ENCODE measurements at regions not wholly inside any gene's neighbourhood (a gene's known extent, or its start where the extent isn't known, plus 50 kb on each side); places are given as distances from the start of the nearest gene placed in this dataset.

- peak overlapping the region; percentile 84; the same call in 1 of the 2 replicates for H3K4me2 ChIP-seq
- CTCF ChIA-PET: interaction anchor here (1.6 kb wide), 1 partner anchor 31 kb away, joined by 13 read pairs; no protein-coding TSS in a partner anchor
These were observed 81.5 kb upstream of the MBNL2 start for GRCh38 chr13:97140611-97141010.

DNA sequence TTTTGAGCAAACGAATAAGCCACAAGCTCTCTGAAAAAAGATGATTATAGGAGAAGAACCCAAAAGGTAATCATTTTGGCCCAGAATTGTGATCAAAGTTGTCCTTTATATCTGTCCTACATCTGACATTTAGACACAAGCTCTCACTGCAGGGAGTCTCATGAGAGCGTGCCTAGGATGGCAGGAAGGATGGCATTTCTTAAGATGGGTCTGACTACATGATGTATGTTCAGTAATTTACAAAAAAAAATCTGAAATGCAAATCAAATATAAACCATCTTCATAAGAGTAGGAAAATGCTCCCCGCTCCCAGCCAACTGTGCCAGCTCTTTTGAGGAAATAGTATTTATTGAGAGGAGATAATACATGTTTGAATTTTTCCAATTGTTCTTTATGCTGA, 81.0 kb upstream of the MBNL2 start:
- no peak for DNase-seq
- Histone ChIP-seq H3K9me3 (ENCODE audit: insufficient read depth, low read depth) (no peaks in the 10 kb centered on the region), H3K4me1 (replicated peaks; ENCODE audit: insufficient read depth) (peaks cover 51% of the 10 kb centered on the region), H3K9me2 (ENCODE audit: insufficient read depth) (no peaks in the 10 kb centered on the region), H3K79me2 (ENCODE audit: low read depth) (peaks cover 22% of the 10 kb centered on the region; the same call in 1 of the 2 replicates), H4K20me1 (ENCODE audit: insufficient read depth) (no peaks in the 10 kb centered on the region), H3K4me2 (peak overlapping the region; percentile 84), H3K27me3 (ENCODE audit: insufficient read depth, low read depth) (no peaks in the 10 kb centered on the region), H3F3A (ENCODE audit: insufficient read depth, low read depth) (peaks cover 16% of the 10 kb centered on the region), H3K27ac (peak overlapping the region; percentile 79), H3K36me3 (ENCODE audit: low read depth) (no peaks in the 10 kb centered on the region), H2AFZ (no peak overlapping the region), H3K4me3 (peak overlapping the region; percentile 22; the same call in 1 of the 2 replicates)
- BruUV-seq (replicated peaks): no TSS peak
- ChIA-PET POLR2A (ENCODE audit: unreplicated experiment) (interaction anchor here (0.6 to 1.1 kb wide), 4 partner anchors 13 to 292 kb away, joined by 3 to 22 read pairs (median 4); no protein-coding TSS in a partner anchor), CTCF (interaction anchor here (1.3 to 1.6 kb wide), 2 partner anchors 16 to 31 kb away, joined by 13 to 16 read pairs; no protein-coding TSS in a partner anchor)
- intact Hi-C loops (cut with micrococcal nuclease; ENCODE audit: unreplicated experiment): loop anchor here (1.0 to 5.0 kb wide), 6 partner anchors 15 to 116 kb away; partner anchors contain the start of gene MBNL2
- TF ChIP-seq, protein P1, sequence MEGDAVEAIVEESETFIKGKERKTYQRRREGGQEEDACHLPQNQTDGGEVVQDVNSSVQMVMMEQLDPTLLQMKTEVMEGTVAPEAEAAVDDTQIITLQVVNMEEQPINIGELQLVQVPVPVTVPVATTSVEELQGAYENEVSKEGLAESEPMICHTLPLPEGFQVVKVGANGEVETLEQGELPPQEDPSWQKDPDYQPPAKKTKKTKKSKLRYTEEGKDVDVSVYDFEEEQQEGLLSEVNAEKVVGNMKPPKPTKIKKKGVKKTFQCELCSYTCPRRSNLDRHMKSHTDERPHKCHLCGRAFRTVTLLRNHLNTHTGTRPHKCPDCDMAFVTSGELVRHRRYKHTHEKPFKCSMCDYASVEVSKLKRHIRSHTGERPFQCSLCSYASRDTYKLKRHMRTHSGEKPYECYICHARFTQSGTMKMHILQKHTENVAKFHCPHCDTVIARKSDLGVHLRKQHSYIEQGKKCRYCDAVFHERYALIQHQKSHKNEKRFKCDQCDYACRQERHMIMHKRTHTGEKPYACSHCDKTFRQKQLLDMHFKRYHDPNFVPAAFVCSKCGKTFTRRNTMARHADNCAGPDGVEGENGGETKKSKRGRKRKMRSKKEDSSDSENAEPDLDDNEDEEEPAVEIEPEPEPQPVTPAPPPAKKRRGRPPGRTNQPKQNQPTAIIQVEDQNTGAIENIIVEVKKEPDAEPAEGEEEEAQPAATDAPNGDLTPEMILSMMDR (conservative IDR thresholded peaks at IDR 0.05): no peak
- TF ChIP-seq EZH2 (IDR thresholded peaks at IDR 0.05; ENCODE audit: low read depth): no peak

More at GRCh38 chr13:97140611-97141010, 81.5 kb upstream of the MBNL2 start:
- Histone ChIP-seq H4K20me1 (ENCODE audit: insufficient read depth) (no peaks in the 10 kb centered on the region), H3K4me1 (replicated peaks; ENCODE audit: insufficient read depth) (peaks cover 52% of the 10 kb centered on the region), H3K27me3 (ENCODE audit: insufficient read depth, low read depth) (no peaks in the 10 kb centered on the region), H3K79me2 (ENCODE audit: low read depth) (peaks cover 22% of the 10 kb centered on the region; the same call in 1 of the 2 replicates), H2AFZ (no peak overlapping the region), H3K36me3 (ENCODE audit: low read depth) (no peaks in the 10 kb centered on the region), H3K4me3 (no peak overlapping the region), H3K27ac (peak overlapping the region; percentile 79), H3K9me2 (ENCODE audit: insufficient read depth) (no peaks in the 10 kb centered on the region), H3F3A (ENCODE audit: insufficient read depth, low read depth) (peaks cover 16% of the 10 kb centered on the region), H3K9me3 (ENCODE audit: insufficient read depth, low read depth) (no peaks in the 10 kb centered on the region)
- TF ChIP-seq, protein P1 (conservative IDR thresholded peaks at IDR 0.05): no peak
- TF ChIP-seq EZH2 (IDR thresholded peaks at IDR 0.05; ENCODE audit: low read depth): no peak
- intact Hi-C loops (cut with micrococcal nuclease; ENCODE audit: unreplicated experiment): loop anchor here (1.0 to 5.0 kb wide), 6 partner anchors 14 to 117 kb away; partner anchors contain the start of gene MBNL2
- POLR2A ChIA-PET (ENCODE audit: unreplicated experiment): no interaction called here
- DNase-seq: no peak
- no TSS peak for BruUV-seq (replicated peaks)

- peak overlapping the region; percentile 62 for H3K4me3 ChIP-seq
- peak overlapping the region; percentile 84 for H3K4me2 ChIP-seq
- POLR2A ChIA-PET (ENCODE audit: unreplicated experiment): interaction anchor here (0.5 to 1.1 kb wide), 12 partner anchors 14 to 1436 kb away, joined by 3 to 22 read pairs (median 6); no protein-coding TSS in a partner anchor
- H3K4me1 ChIP-seq (replicated peaks; ENCODE audit: insufficient read depth): peaks cover 51% of the 10 kb centered on the region
- DNase-seq: peak; percentile 70 to 95
- no TSS peak for BruUV-seq (replicated peaks)
- no peak overlapping the region for H2AFZ ChIP-seq
- no peaks in the 10 kb centered on the region for H3K27me3 ChIP-seq (ENCODE audit: insufficient read depth, low read depth)
- H3K9me3 ChIP-seq (ENCODE audit: insufficient read depth, low read depth): no peaks in the 10 kb centered on the region
- no peaks in the 10 kb centered on the region for H4K20me1 ChIP-seq (ENCODE audit: insufficient read depth)
- CTCF ChIA-PET: interaction anchor here (0.6 to 1.6 kb wide), 3 partner anchors 16 to 448 kb away, joined by 3 to 16 read pairs (median 13); no protein-coding TSS in a partner anchor
- peaks cover 22% of the 10 kb centered on the region; the same call in 1 of the 2 replicates for H3K79me2 ChIP-seq (ENCODE audit: low read depth)
- intact Hi-C loops (cut with micrococcal nuclease; ENCODE audit: unreplicated experiment): loop anchor here (1.0 to 5.0 kb wide), 7 partner anchors 15 to 116 kb away; partner anchors contain the start of gene MBNL2
- TF ChIP-seq, protein P1 (conservative IDR thresholded peaks at IDR 0.05): no peak
- no peak for TF ChIP-seq EZH2 (IDR thresholded peaks at IDR 0.05; ENCODE audit: low read depth)
- no peaks in the 10 kb centered on the region for H3K36me3 ChIP-seq (ENCODE audit: low read depth)
- H3F3A ChIP-seq (ENCODE audit: insufficient read depth, low read depth): peaks cover 16% of the 10 kb centered on the region
- H3K9me2 ChIP-seq (ENCODE audit: insufficient read depth): no peaks in the 10 kb centered on the region
- peak overlapping the region; percentile 79 for H3K27ac ChIP-seq
These were observed 80.5 kb upstream of the MBNL2 start for GRCh38 chr13:97141564-97142005.

All from PC-9 (cell line).